ENCODE measurements at regions not wholly inside any gene's neighbourhood (a gene's known extent, or its start where the extent isn't known, plus 50 kb on each side); places are given as distances from the start of the nearest gene placed in this dataset.

DNA sequence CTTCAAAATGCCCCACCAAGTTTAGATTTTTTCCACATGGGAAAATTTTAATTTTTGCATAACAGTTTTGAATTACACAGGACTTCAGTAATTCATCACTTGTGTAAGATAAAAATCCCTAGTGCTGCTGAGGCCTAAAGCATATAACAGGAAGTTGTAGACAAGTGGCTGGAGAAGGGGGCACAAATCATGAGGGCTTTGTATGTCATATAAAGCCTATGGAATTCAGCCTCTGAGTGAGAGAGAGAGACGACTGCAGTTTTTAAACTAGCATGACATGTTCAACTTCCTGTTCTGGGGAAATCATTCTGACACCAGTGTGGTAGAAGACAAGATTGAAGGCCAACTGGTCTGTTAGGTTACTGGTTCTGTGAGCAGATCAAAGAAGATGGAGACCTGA is 187.3 kb upstream of the CHST9 start:
- no peak overlapping the region for H3K27ac Mint-ChIP-seq
- Histone ChIP-seq H3K27ac (ENCODE audit: insufficient read length, low read depth, low read length) (no peak overlapping the region), H3K18ac (ENCODE audit: insufficient read length, low read depth, low read length) (no peak overlapping the region), H3K27me3 (ENCODE audit: insufficient read depth, low read length) (no peaks in the 10 kb centered on the region), H2AK5ac (ENCODE audit: insufficient read length, low read length) (no peak overlapping the region), H3K79me1 (ENCODE audit: insufficient read depth, low read depth, low read length, poor library complexity, severe bottlenecking) (no peaks in the 10 kb centered on the region), H3K9me3 (ENCODE audit: control insufficient read depth, low read depth, low read length) (no peaks in the 10 kb centered on the region), H3K14ac (ENCODE audit: insufficient read depth, low read length) (no peak overlapping the region), H2BK12ac (ENCODE audit: insufficient read length, low read depth, low read length) (no peak overlapping the region), H4K5ac (ENCODE audit: insufficient read length, low read depth, low read length) (no peak overlapping the region), H3K23ac (ENCODE audit: insufficient read length, low read depth, low read length) (no peak overlapping the region), H3T11ph (ENCODE audit: low read length) (no peak overlapping the region), H2AFZ (ENCODE audit: low read length) (no peak overlapping the region), H4K20me1 (ENCODE audit: control insufficient read depth, insufficient read depth, insufficient read length) (no peaks in the 10 kb centered on the region), H3K4me2 (ENCODE audit: insufficient read depth, insufficient read length, low read length) (no peak overlapping the region), H3K4me1 (ENCODE audit: insufficient read depth, low read length) (no peaks in the 10 kb centered on the region), H3K4ac (ENCODE audit: low read depth, low read length) (no peak overlapping the region), H4K91ac (ENCODE audit: insufficient read length, low read depth, low read length) (no peak overlapping the region), H3K79me2 (ENCODE audit: insufficient read depth, low read length) (no peaks in the 10 kb centered on the region), H4K8ac (replicated peaks; ENCODE audit: insufficient read length, low read depth, low read length) (no peak overlapping the region), H2BK20ac (ENCODE audit: low read depth, low read length, poor library complexity, severe bottlenecking) (no peak overlapping the region), H3K23me2 (ENCODE audit: insufficient read length, low read depth, low read length, poor library complexity, severe bottlenecking) (no peaks in the 10 kb centered on the region), H3K56ac (ENCODE audit: insufficient read length, low read depth, low read length) (no peak overlapping the region), H3K9ac (ENCODE audit: extremely low read depth, insufficient read length, low read length) (no peak overlapping the region), H2BK120ac (ENCODE audit: low read depth, low read length, poor library complexity, severe bottlenecking) (no peak overlapping the region), H2BK15ac (ENCODE audit: low read depth, low read length) (no peak overlapping the region), H2BK5ac (ENCODE audit: insufficient read length, low read length) (no peak overlapping the region)
- TF ChIP-seq, protein P1, sequence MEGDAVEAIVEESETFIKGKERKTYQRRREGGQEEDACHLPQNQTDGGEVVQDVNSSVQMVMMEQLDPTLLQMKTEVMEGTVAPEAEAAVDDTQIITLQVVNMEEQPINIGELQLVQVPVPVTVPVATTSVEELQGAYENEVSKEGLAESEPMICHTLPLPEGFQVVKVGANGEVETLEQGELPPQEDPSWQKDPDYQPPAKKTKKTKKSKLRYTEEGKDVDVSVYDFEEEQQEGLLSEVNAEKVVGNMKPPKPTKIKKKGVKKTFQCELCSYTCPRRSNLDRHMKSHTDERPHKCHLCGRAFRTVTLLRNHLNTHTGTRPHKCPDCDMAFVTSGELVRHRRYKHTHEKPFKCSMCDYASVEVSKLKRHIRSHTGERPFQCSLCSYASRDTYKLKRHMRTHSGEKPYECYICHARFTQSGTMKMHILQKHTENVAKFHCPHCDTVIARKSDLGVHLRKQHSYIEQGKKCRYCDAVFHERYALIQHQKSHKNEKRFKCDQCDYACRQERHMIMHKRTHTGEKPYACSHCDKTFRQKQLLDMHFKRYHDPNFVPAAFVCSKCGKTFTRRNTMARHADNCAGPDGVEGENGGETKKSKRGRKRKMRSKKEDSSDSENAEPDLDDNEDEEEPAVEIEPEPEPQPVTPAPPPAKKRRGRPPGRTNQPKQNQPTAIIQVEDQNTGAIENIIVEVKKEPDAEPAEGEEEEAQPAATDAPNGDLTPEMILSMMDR (conservative IDR thresholded peaks at IDR 0.05), result no peak
- no peak for DNase-seq
- peaks cover 0 to 6% of the 10 kb centered on the region in 2 experiments; a peak in 3 of 4 replicates for H3K4me1 Mint-ChIP-seq
- no peaks in the 10 kb centered on the region for H3K36me3 Mint-ChIP-seq (ENCODE audit: insufficient read depth in 1 of 3, low read depth in 3 of 3)
- no peaks in the 10 kb centered on the region for H3K9me3 Mint-ChIP-seq
- no CpG with 5 or more reads among the region's 1 CpG for whole genome bisulfite sequencing (ENCODE audit: extremely low coverage, insufficient read length, low lambda C conversion rate)
- no peaks in the 10 kb centered on the region; the same call in 1 of the 2 replicates for H3K27me3 Mint-ChIP-seq (ENCODE audit: low read depth)
- no peak overlapping the region for H3K4me3 Mint-ChIP-seq
